Amygdala (tissue), 56 donors: ENCODE measurements at regions not wholly inside any gene's neighbourhood (a gene's known extent, or its start where the extent isn't known, plus 50 kb on each side); places are given as distances from the start of the nearest gene placed in this dataset.
"Not testable (repeated sequence)": the region's sequence is repeated elsewhere in the genome, so short reads cannot be mapped to it uniquely, and the experiment has no call there.

Source experiments
- DNase-seq, 56 donors: peaks; one replicate each; lab custom pipeline; 2025; lab: John Stamatoyannopoulos, UW

DNA sequence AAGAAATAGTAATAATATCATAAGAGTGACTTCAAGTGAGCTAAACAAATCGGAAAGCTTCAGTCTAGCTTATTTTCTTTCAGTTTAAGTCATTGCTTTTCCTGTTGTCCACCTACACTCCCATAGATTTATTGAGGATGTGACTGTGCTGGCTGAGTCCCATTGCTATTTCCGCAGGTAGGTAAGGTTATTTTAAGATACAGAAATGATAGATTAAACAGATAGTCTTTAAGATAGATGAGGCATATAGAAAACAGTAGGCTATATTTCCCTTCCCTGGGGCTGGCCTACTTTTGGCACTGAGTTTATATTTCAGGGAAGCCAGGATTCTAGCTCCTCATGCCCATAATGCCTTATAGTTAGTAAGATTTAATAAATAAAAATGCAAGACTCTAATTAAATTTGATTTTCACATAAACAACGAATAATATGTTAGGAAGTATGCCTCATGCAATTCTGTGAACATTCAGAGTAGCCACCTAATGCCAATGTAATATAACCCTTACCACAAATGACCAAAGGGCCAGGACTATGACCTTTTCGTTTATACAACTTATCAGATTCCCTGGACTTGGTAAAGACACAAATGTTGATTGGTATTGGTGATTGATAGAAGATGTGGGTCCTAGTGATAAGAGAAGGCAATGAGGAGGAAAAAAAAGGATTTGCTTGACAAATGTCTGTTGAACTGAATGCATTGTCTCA, 1079.3 kb downstream of the EPHA7 start:
- no peak for DNase-seq

DNA sequence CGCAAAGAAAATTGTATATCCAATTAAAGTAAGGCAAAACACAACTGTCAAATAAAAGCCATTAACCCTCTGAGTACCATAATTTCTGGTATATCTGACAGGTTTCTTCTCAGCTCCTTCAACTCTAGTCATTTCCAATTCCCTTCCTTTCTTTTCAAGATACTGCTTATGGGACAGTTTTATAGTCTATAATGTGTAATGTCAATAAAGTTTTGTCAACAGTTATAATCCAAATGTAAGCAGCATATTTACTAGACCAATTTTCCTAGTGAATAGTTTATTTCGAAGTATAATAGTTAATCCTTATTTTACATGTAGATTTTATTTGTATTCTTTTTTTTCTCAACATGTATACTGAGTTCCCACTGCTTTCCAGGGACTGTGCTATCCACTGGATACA, 1081.8 kb downstream of the EPHA7 start:
- DNase-seq, result no peak

DNA sequence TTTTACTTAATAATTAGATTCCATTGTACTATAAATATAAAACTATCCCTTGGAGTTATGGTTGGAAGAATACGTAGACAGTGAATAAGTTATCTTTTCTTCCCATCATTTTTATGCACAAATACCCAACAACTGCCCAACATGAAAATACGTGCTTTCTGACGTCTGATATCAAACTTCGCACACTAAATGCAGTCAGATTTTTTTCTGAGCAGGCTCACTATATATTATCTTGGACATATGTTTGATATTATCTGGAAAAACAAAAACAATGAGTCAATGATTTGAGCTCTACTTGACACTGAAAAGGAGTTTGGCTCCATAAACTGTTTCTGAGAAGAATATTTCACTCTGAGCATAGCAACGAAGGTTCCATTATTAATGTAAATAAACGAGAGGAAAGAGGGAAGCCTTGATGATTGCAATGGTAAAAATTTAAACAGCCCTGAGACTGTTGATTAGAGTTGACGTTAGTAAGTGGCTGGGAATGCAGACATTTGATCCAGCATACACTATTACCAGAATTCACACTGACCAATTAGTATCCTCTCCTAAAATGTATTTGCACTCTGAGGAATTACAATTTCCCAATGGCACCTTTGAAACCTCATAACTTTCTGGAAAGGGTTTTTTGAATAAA, 1090.0 kb downstream of the EPHA7 start:
- DNase-seq, result no peak

DNA sequence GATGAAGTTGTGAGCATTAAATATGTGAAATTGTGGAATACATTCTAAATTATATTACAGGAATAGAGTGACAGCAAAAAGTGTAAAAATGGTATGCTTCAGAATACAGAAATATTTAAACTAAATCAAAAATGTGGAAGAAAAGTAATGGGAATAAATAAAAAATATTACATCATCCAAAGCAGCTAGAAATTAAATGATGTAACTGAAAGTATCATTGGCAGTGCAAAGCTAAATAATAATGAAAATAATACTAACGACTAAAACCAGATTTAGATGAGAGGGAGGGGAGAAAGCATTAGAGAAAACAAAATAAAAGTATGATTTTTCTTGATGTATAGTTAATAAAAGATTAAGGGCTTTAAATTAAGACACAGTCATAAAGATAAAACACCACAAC, 1104.0 kb downstream of the EPHA7 start:
- no peak for DNase-seq

DNA sequence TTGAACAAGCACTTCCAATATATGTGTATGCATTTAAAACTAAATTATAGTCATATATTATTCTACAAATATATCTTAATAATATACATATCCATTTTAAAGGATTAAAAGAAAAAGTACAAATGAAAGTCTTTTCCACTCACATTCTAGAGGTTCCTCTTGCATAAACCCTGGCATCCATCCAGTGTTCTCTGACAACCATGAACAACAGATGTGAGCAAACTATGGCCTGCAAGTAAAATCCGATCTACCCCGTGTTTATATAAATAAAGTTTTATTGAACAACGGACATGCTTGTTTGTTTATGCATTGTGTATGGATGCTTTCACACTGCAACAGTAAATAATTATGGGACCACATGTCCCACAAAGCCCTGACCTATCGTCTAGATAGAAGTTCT, 1122.3 kb downstream of the EPHA7 start:
- DNase-seq, result no peak

DNA sequence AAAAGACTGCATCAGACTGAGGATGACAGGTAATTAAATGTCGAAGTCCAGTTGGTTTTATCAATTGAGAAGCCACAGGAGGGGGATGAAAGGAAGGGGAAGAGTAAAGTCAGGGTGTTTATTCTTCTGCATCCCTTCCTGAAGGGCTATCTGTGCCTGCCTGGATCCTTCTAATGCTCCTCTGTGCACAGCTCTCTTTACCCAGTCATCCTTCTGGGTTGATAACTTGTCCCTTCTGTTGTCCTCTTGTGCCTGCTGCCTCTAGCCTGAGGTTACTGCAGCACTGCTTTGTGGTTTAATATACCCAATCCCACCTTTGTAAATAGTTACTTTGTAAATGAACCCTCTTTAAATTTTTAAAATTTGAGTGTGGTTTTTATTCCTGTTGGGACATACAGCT, 1127.3 kb downstream of the EPHA7 start:
- no peak for DNase-seq

DNA sequence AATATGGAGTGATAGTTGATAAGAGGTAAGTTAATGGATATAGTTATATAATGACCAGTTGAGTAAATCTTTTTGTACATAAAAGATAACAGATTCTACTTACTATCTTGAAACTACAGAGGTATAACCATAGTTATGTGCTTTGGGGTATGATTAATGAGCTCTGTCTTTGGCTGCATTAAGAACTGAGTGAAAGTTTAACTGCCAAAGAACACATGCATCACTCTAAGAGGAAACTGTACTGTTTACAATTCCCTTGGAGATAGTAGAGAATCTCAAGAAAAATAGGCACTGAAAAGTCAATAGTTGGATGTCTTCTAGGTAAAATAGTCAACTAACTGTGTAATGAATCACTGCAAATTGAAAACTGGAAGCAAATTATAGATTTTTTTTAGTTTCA, 1129.5 kb downstream of the EPHA7 start:
- no peak for DNase-seq

DNA sequence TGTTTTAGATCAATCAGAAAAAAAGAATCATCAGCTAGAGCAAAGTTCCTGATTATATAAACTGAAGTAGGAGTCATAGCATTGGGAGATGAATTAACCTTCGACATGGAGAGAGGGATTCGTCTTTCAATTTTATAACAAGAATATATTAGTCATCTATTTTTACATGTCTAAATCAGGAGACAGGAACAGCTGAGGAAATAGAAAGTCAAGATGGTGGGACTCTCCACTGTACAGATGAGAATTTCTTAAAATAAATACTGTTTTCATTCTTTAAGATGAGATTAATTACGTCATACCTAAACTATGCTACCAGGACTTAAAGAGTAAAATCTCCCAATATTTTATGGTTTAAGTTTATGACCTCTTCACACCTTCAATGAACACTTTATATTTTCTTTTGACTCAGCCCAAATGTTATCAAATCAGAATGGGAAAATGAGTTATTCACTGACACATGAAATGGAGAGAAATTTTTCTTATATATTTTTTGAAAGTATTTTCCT, 1137.7 kb downstream of the EPHA7 start:
- no peak for DNase-seq

DNA sequence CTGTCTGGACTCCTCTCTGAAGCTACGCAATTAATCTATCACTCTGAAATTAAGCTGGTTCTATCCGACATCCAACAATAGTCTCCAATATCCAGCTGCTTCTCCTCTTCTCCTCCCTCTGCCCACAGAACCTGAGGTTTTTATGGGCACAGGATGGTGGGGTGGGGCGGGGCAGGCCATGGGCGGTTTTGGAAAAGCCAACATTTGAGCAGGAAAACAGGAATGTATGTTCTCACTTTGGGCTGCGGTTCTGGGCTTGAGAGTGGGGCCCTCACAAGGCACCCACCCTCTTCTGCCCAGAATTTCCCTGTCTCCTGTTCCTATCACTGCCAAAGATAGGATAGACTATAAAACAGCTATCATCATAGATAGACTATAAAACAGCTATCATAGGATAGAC, 1144.2 kb downstream of the EPHA7 start:
- no peak for DNase-seq

DNA sequence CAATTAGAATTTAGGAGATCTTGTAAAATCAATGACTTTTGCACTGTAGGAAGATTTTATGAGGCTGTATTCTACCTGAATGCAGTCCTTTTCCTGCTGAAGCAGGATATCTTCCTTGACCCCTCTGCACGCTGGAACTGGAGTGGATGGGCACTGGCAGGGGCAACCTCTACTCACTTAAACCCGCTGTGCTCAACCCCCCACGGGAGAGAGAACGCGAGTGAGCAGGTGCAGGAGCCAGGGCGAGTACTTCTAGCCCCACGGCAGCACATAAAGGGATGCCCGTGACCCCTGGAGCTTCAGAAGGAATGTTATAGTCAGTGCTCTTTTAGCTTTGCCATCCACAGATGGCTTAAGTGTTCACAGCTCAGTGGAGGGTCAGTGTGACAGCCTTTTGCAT, 1144.8 kb downstream of the EPHA7 start:
- no peak for DNase-seq

DNA sequence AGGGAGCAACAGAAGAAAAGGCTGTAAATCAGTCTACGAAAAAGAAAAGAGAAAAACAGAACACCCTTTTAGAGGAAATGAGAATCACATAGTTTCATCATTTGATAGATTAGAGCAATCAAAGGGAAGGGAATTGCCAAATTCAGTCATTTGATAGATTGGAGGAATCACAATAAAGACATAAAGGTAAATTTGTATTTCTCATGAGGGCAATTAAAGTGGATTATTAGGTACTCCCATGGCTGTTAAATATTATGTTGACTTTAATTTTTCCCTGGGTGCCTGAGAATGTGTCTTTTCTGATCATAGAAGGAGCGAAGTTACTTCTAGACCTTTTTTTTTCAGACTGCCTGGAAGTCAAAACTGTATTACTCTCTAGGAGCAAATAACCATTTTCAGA, 1145.7 kb downstream of the EPHA7 start:
- DNase-seq, result no peak

DNA sequence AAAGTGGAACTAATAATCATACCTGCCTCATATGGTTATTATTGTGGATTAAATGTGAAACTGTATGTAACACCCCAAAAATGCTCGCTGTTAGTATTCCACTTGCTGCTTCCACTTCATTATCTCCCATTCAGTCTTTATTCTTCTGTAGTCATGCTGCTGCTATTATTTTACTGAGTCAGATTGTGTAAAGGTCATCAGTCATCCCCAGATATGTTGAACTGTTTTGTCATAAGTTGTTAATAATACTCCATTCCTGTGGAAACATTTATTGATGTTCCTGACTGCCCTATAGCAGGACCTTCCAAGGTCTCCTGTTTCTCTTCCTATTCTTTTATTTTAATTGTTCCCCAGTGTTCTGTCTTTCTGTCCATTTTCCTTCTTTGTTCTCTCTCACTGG, 1148.3 kb downstream of the EPHA7 start:
- DNase-seq, result no peak

DNA sequence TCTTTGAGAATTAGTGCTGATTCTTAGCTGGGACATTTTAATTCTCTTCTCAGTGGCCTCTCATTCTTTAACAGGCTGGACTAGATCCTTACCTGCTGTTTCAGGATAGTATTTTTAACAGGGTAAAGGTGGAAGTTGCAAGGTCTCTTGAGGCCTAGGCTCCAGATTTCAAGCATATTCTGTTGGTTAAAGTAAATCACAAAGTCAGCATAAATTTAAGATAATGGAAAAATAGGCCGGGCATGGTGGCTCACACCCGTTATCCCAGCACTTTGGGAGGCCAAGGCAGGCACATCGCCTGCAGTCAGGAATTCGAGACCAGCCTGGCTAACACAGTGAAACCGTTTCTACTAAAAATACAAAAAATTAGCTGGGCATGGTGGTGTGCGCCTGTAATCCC, 1149.0 kb downstream of the EPHA7 start:
- DNase-seq, result no peak

DNA sequence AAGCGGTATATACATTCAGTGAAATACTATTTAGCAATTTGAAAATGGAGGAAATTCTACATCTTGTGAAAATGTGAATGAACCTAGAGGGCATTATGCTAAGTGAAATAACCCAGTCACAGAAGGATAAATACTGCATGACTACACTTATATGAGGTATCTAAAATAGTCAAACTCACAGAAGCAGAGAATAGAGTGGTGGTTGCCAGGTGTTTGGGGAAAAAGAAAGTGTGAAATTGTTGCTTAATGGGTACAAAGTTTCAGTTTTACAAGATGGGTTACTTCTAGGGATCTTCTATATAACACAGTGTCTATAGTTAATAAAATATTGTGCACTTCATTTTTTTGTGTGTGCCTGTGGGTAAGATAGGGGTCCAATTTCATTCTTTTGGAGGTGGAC, 1152.0 kb downstream of the EPHA7 start:
- DNase-seq, result no peak

DNA sequence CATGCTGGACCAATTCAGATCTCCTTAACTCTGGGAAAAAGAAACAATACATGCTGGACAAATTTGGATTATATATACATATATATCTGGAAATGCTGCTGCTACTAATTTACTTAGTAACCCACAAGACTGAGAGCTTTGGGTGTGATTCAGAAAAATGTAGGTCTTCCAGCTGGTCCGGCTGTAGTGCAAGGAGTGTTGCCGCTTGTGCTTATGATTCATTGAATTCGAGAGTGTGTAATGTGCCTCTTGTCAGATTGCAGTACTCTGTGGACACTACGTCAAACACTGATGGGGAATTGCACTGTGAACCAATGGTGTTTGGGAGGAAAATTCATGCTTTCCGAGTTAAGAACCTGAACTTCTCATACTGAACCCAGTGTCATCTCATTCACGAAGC, 1155.5 kb downstream of the EPHA7 start:
- no peak for DNase-seq

DNA sequence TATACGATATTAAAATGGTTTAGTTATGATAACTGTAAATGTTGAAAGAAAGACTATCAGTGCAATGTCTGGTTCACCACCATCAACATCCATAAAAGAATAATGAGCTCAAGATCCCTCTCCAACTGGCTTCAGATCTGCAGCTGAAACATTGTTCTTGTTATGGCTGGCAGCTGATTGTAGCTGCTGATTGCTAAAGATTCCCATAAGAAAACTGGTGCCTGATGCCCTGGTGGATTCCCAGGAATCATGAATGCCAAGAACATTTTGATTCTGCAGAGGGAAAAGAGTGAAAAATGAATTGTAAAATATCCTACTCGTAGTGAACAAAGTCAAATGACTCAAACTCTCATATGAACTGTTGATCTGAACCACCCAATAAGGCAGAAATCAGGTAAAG, 1160.2 kb downstream of the EPHA7 start:
- no peak for DNase-seq

DNA sequence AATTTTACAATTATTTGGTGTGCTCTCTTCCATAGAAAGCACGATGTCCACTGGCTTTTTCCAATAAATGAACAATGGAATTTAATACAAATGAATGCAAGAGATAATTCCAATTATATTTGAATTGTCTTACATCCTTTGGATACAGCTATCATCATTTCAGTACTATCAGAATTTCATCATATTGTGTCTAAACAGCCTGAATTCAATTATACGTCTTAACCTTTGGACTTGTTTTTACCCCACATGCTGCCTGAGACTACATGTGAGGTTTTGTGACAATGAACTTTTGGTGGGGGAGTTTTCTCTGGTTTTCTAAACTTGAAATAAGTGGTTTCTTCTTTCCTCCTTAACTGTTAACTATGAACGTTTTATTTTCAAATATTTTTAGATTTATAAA, 1176.0 kb downstream of the EPHA7 start:
- DNase-seq, result no peak

DNA sequence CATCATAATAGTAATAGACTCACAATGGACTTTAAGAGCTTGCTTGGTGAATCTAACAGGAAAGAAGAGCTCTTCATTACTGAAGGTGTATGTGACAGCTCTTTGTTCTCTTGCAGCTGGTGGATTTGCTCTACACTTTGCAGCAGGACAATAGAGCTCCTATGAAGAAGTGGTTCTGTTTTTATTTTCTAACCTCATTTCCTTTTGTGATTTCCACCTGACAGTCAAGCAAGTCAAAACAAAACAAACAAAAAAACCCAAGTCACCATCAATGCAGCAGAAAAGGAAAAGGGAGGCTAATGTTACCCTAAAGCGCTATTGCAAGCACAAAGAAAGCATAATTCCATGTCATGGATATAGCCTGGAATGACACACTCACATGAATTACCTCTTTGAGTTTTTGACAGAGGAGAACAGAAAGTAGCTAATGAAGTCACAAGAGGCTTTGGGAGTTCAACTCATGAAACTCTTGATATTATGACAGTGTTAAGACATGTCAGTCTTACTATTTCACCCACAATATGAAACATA, 1188.1 kb downstream of the EPHA7 start:
- no peak for DNase-seq

DNA sequence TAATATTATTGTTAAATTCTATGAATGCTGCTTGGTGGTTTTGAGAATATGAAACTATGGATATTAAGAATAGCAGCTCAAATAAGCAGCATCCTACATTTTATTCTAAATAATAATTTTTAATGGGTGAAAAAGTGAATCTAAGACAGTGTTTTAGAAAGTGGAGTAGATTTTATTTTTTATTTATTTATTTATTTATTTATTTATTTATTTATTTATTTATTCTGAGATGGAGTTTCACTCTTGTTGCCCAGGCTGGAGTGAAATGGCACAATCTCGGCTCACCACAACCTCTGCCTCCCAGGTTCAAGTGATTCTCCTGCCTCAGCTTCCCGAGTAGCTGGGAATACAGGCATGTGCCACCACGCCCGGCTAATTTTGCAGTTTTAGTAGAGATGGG, 1199.4 kb downstream of the EPHA7 start:
- DNase-seq, result not testable (repeated sequence)

DNA sequence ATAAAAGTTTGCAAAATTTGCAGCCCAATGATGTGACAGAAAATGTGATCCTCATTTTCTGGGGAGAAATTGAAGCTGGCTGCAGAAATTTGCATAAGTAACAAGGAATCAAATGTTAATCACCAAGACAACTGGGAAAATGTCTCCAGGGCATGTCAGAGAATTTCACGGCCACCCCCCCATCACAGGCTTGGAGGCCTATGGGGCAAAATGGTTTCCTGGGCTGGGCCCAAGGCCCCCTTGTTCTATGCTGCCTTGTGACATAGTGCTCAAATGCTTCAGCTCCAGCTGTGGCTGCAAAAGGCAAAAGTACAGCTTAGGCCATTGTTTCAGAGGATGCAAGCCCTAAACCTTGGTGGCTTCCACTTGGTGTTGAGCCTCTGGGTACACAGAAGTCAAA, 1202.6 kb downstream of the EPHA7 start:
- no peak for DNase-seq

DNA sequence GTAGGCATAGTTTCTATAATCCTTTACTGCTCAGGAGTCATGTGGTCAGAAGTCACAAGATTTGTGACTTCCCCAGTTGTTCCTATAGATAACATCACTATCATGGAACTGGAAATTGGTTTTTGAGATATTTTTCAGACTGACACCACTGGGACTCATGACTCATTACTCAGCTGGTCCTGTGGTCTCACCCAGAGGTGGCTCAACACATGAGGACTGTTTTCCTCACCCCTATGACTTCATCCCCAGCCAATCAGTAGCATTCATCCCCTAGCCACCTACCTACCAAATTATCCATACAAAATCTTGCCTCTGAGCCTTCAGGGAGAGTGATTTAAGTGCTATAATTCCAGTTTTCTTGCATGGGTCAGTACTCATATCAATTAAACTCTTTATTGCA, 1217.7 kb downstream of the EPHA7 start:
- DNase-seq, result no peak

DNA sequence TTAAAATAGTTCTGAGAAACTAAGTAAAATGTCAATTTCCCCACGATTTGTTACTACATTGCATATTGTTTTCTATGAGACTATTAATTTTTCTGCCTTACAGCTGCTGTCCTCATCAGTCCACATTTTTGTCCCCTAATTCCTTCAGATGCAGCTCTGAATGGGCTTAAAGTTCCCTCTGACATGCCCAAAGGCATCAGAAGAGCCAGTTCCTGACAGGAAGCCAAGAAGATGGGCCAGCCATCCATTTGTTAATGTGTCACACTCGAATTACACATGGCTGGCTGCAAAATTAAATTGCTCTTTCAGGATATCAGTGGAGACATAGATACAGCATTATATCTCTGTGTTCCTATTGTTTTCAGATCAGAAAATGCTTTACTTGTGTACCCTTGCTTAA, 1223.0 kb downstream of the EPHA7 start:
- peak in 1 of 56 donors; percentile 4 for DNase-seq
